HG02870 (cell line): ENCODE measurements at regions not wholly inside any gene's neighbourhood (a gene's known extent, or its start where the extent isn't known, plus 50 kb on each side); places are given as distances from the start of the nearest gene placed in this dataset.
A peak's percentile ranks its signal among the peaks of the same experiment; 100 is the strongest.

Experiments used
- ATAC-seq: cut with Tn5 transposase; IDR thresholded peaks from one replicate; pipeline ENCODE4 v1.9.1; 2021; ENCODE audit warnings: mild to moderate bottlenecking, moderate library complexity; ENCODE audit not compliant: unreplicated experiment

GRCh38 chr3:43183456-43183855, 77.6 kb upstream of the POMGNT2 start:
- no peak for ATAC-seq

- peak; percentile 84 for ATAC-seq
Observed at GRCh38 chr3:43181202-43181821, 75.4 kb upstream of the POMGNT2 start.

GRCh38 chr3:43180694-43181093, 74.8 kb upstream of the POMGNT2 start:
- ATAC-seq: peak; percentile 6

- ATAC-seq: peak; percentile 47
Observed at GRCh38 chr3:43180027-43180426, 74.1 kb upstream of the POMGNT2 start.

- ATAC-seq: no peak
Observed at GRCh38 chr3:43178891-43179366, 73.0 kb upstream of the POMGNT2 start.

- ATAC-seq: no peak
Observed at GRCh38 chr3:43177085-43177484, 71.2 kb upstream of the POMGNT2 start.

GRCh38 chr3:43176666-43177065, 70.8 kb upstream of the POMGNT2 start:
- no peak for ATAC-seq

GRCh38 chr3:43175541-43175940, 69.7 kb upstream of the POMGNT2 start:
- ATAC-seq: no peak

- no peak for ATAC-seq
Observed at GRCh38 chr3:43173949-43174348, 68.1 kb upstream of the POMGNT2 start.

GRCh38 chr3:43171748-43172147, 65.9 kb upstream of the POMGNT2 start:
- no peak for ATAC-seq

GRCh38 chr3:43170553-43170952, 64.7 kb upstream of the POMGNT2 start:
- ATAC-seq: no peak

GRCh38 chr3:43169987-43170386, 64.1 kb upstream of the POMGNT2 start:
- no peak for ATAC-seq

GRCh38 chr3:43166406-43166805, 60.5 kb upstream of the POMGNT2 start:
- no peak for ATAC-seq

- ATAC-seq: no peak
Observed at GRCh38 chr3:43165786-43166185, 59.9 kb upstream of the POMGNT2 start.

GRCh38 chr3:43163895-43164493, 58.1 kb upstream of the POMGNT2 start:
- no peak for ATAC-seq

GRCh38 chr3:43162230-43163084, 56.6 kb upstream of the POMGNT2 start:
- ATAC-seq: no peak

GRCh38 chr3:43161684-43162229, 55.9 kb upstream of the POMGNT2 start:
- no peak for ATAC-seq

GRCh38 chr3:43160664-43161063, 54.8 kb upstream of the POMGNT2 start:
- no peak for ATAC-seq

GRCh38 chr3:43159876-43160255, 54.0 kb upstream of the POMGNT2 start:
- no peak for ATAC-seq

GRCh38 chr3:43159131-43159875, 53.4 kb upstream of the POMGNT2 start:
- no peak for ATAC-seq
